ENCODE measurements at regions not wholly inside any gene's neighbourhood (a gene's known extent, or its start where the extent isn't known, plus 50 kb on each side); places are given as distances from the start of the nearest gene placed in this dataset.
"Not testable (repeated sequence)": the region's sequence is repeated elsewhere in the genome, so short reads cannot be mapped to it uniquely, and the experiment has no call there.

GRCh38 chr9:61817127-61817705 is 627.4 kb downstream of the SPATA31A7 start:
- H3K36me3 Mint-ChIP-seq (ENCODE audit: low read depth); H3K27ac Mint-ChIP-seq; H3K27me3 Mint-ChIP-seq; DNase-seq; CTCF ChIA-PET; H3K4me1 Mint-ChIP-seq; H3K4me3 Mint-ChIP-seq; H3K9me3 Mint-ChIP-seq; POLR2A ChIA-PET: not testable (repeated sequence)

DNA sequence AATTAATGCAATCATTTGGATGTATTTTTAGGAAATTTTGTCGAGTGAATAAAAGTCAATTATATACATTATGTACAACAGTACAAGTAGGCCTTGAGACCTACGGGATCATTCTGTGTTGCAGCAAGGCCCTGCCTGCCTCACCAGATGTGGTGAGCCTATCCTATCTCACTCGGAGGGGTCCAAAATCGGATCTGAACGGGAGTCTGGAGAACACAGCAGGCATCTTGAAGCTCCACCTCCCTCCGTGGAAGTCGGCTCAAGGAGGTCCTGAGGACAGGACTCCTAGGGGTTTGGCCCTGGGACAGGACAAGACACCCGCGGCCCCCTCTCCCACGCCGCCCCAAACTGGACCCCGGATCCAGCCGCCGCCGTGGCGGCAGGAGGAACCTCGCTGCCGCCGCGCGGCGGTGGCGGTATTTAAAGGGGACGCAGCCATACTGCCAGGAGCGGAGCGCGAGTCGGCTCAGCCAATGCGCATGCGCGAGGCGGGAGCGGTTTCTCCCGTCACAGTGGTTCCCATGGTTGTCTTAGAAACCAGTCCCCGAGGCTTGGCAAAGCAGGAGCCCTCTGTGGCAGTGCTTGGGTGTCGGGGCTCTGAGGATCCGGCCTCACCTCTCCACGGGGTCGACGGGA is 663.9 kb downstream of the SPATA31A7 start:
- H3K36me3 Mint-ChIP-seq (ENCODE audit: low read depth); H3K27me3 Mint-ChIP-seq; H3K4me1 Mint-ChIP-seq; H3K4me3 Mint-ChIP-seq; POLR2A ChIA-PET; CTCF ChIA-PET; H3K9me3 Mint-ChIP-seq; H3K27ac Mint-ChIP-seq: not testable (repeated sequence)
- peak; percentile 91 for DNase-seq

DNA sequence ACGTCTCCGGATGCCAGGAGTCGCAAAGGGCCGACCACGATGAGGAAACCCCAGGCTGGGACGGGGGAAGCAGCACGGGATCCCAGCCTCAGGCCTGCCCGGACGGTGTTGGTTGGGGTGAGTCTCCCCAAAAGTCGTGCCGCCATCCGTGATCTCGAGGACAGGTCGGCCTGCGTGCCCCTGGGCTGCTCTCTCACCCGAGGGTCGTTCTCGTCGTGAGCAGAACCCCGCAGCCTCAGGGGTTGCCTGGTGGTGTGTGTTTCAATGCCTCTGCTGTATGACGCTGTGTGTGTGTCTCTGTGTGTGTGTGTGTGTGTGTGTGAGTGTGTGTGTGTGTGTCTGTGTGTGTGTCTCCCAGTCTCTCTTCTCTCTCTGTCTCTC is 664.4 kb downstream of the SPATA31A7 start:
- H3K27me3 Mint-ChIP-seq; H3K4me3 Mint-ChIP-seq; H3K4me1 Mint-ChIP-seq; H3K36me3 Mint-ChIP-seq (ENCODE audit: low read depth); H3K27ac Mint-ChIP-seq; POLR2A ChIA-PET; CTCF ChIA-PET; H3K9me3 Mint-ChIP-seq: not testable (repeated sequence)
- DNase-seq = peak; percentile 30

- H3K4me3 Mint-ChIP-seq; H3K36me3 Mint-ChIP-seq (ENCODE audit: low read depth); CTCF ChIA-PET: not testable (repeated sequence)
Measured at GRCh38 chr9:61856283-61856682, 666.4 kb downstream of the SPATA31A7 start.

GRCh38 chr9:61856858-61857453 is 667.1 kb downstream of the SPATA31A7 start:
- CTCF ChIA-PET; H3K36me3 Mint-ChIP-seq (ENCODE audit: low read depth); H3K9me3 Mint-ChIP-seq; POLR2A ChIA-PET; H3K4me1 Mint-ChIP-seq; H3K27ac Mint-ChIP-seq; H3K27me3 Mint-ChIP-seq; H3K4me3 Mint-ChIP-seq: not testable (repeated sequence)
- DNase-seq = peak; percentile 15

More at GRCh38 chr9:61856283-61856682, 666.4 kb downstream of the SPATA31A7 start:
- H3K27ac Mint-ChIP-seq, H3K27me3 Mint-ChIP-seq, H3K9me3 Mint-ChIP-seq, POLR2A ChIA-PET, H3K4me1 Mint-ChIP-seq, DNase-seq: not testable (repeated sequence)

GRCh38 chr9:61857709-61858351 is 668.0 kb downstream of the SPATA31A7 start:
- H3K27me3 Mint-ChIP-seq = not testable (repeated sequence)

DNA sequence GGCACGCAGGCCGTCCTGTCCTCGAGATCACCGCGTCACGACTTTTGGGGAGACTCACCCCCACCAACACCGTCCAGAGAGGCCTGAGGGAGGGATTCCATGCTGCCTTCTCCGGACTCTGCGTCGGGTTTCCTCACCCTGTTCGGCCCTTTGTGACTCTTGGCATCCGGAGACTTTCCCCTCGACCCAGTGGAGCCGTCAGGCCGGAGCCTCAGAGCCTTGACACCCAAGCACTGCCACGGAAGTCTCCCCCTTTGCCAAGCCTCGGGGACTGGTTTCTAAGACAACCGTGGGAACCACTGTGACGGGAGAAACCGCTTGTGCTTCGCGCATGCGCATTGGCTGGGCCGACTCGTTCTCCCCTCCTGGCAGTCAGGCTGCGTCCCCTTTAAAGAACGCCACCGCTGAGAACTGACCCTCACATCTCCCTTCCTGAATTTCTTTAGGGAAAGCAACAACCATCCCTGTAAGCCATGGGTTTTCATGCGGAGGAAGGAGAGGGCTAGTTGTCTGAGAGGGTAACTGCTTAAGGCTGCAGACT is 672.7 kb downstream of the SPATA31A7 start:
- H3K4me1 Mint-ChIP-seq; H3K4me3 Mint-ChIP-seq; H3K27me3 Mint-ChIP-seq; POLR2A ChIA-PET; H3K27ac Mint-ChIP-seq; CTCF ChIA-PET; H3K9me3 Mint-ChIP-seq; H3K36me3 Mint-ChIP-seq (ENCODE audit: low read depth): not testable (repeated sequence)
- peak; percentile 30 for DNase-seq

More at GRCh38 chr9:61857709-61858351, 668.0 kb downstream of the SPATA31A7 start:
- H3K4me1 Mint-ChIP-seq; POLR2A ChIA-PET; DNase-seq; H3K9me3 Mint-ChIP-seq; H3K4me3 Mint-ChIP-seq; CTCF ChIA-PET; H3K27ac Mint-ChIP-seq; H3K36me3 Mint-ChIP-seq (ENCODE audit: low read depth): not testable (repeated sequence)

GRCh38 chr9:61864463-61864862 is 674.6 kb downstream of the SPATA31A7 start:
- CTCF ChIA-PET; H3K9me3 Mint-ChIP-seq; H3K36me3 Mint-ChIP-seq (ENCODE audit: low read depth); H3K4me3 Mint-ChIP-seq; DNase-seq; H3K27ac Mint-ChIP-seq; POLR2A ChIA-PET; H3K4me1 Mint-ChIP-seq; H3K27me3 Mint-ChIP-seq: not testable (repeated sequence)

GRCh38 chr9:61868965-61869364 is 679.1 kb downstream of the SPATA31A7 start:
- POLR2A ChIA-PET, H3K4me3 Mint-ChIP-seq, H3K9me3 Mint-ChIP-seq: not testable (repeated sequence)

GRCh38 chr9:61872329-61872728 is 682.5 kb downstream of the SPATA31A7 start:
- H3K36me3 Mint-ChIP-seq (ENCODE audit: low read depth); POLR2A ChIA-PET; H3K4me1 Mint-ChIP-seq; H3K4me3 Mint-ChIP-seq; H3K27ac Mint-ChIP-seq; CTCF ChIA-PET; H3K9me3 Mint-ChIP-seq; DNase-seq; H3K27me3 Mint-ChIP-seq: not testable (repeated sequence)

More at GRCh38 chr9:61868965-61869364, 679.1 kb downstream of the SPATA31A7 start:
- H3K4me1 Mint-ChIP-seq; DNase-seq; H3K36me3 Mint-ChIP-seq (ENCODE audit: low read depth); CTCF ChIA-PET; H3K27me3 Mint-ChIP-seq; H3K27ac Mint-ChIP-seq: not testable (repeated sequence)
